ENCODE measurements at regions not wholly inside any gene's neighbourhood (a gene's known extent, or its start where the extent isn't known, plus 50 kb on each side); places are given as distances from the start of the nearest gene placed in this dataset.
A peak's percentile ranks its signal among the peaks of the same experiment; 100 is the strongest.

GRCh38 chr14:61120576-61120975 is 139.5 kb downstream of the SLC38A6 start:
- WGBS, 2 experiments (ENCODE audit: low coverage in 1 of 2, low lambda C conversion rate in 2 of 2, missing lambda C conversion rate in 2 of 2) = 78 to 82% methylated on average over 8 of the region's 8 CpGs
- Histone ChIP-seq H3K9me3 (ENCODE audit: low read depth) (no peaks in the 10 kb centered on the region), H2AFZ (no peak overlapping the region), H3K79me2 (ENCODE audit: insufficient read depth) (no peaks in the 10 kb centered on the region), H3K9me2 (ENCODE audit: insufficient read depth) (no peaks in the 10 kb centered on the region), H3K4me2 (ENCODE audit: unreplicated experiment) (no peak overlapping the region), H3K36me3 (ENCODE audit: low read depth) (no peaks in the 10 kb centered on the region), H3K27ac (no peak overlapping the region), H3K27me3 (replicated peaks; ENCODE audit: insufficient read depth) (no peaks in the 10 kb centered on the region), H3F3A (ENCODE audit: insufficient read depth) (no peaks in the 10 kb centered on the region), H3K4me1 (ENCODE audit: insufficient read depth) (no peaks in the 10 kb centered on the region), H3K9ac (no peak overlapping the region), H3K4me3 (no peak overlapping the region), H4K20me1 (ENCODE audit: insufficient read depth) (no peaks in the 10 kb centered on the region)
- in situ Hi-C loops (cut with MboI) = no loop called here
- TF ChIP-seq EZH2 (IDR thresholded peaks at IDR 0.05; ENCODE audit: insufficient read depth, poor library complexity, severe bottlenecking) (no peak), EZH2phosphoT487 (IDR thresholded peaks at IDR 0.05; ENCODE audit: insufficient read depth, low read depth) (no peak)
- DNase-seq = no peak

- no peak for DNase-seq
- no peaks in the 10 kb centered on the region for H3K36me3 ChIP-seq (ENCODE audit: low read depth)
- no peaks in the 10 kb centered on the region for H3K9me3 ChIP-seq (ENCODE audit: low read depth)
- in situ Hi-C loops (cut with MboI) = no loop called here
- no peak overlapping the region for H2AFZ ChIP-seq
- no peak overlapping the region for H3K4me2 ChIP-seq (ENCODE audit: unreplicated experiment)
- H3F3A ChIP-seq (ENCODE audit: insufficient read depth) = no peaks in the 10 kb centered on the region
- TF ChIP-seq EZH2 (IDR thresholded peaks at IDR 0.05; ENCODE audit: insufficient read depth, poor library complexity, severe bottlenecking) (no peak), EZH2phosphoT487 (IDR thresholded peaks at IDR 0.05; ENCODE audit: insufficient read depth, low read depth) (no peak)
- H3K4me3 ChIP-seq = no peak overlapping the region
- no peaks in the 10 kb centered on the region for H3K27me3 ChIP-seq (replicated peaks; ENCODE audit: insufficient read depth)
- no peaks in the 10 kb centered on the region for H3K4me1 ChIP-seq (ENCODE audit: insufficient read depth)
- 80 to 93% methylated on average over 1 of the region's 1 CpG for WGBS, 2 experiments (ENCODE audit: low coverage in 1 of 2, low lambda C conversion rate in 2 of 2, missing lambda C conversion rate in 2 of 2)
- H3K9me2 ChIP-seq (ENCODE audit: insufficient read depth) = no peaks in the 10 kb centered on the region
- H3K27ac ChIP-seq = no peak overlapping the region
- H3K9ac ChIP-seq = no peak overlapping the region
- no peaks in the 10 kb centered on the region for H3K79me2 ChIP-seq (ENCODE audit: insufficient read depth)
- H4K20me1 ChIP-seq (ENCODE audit: insufficient read depth) = no peaks in the 10 kb centered on the region
Measured at GRCh38 chr14:61119006-61119405, 138.0 kb downstream of the SLC38A6 start.

DNA sequence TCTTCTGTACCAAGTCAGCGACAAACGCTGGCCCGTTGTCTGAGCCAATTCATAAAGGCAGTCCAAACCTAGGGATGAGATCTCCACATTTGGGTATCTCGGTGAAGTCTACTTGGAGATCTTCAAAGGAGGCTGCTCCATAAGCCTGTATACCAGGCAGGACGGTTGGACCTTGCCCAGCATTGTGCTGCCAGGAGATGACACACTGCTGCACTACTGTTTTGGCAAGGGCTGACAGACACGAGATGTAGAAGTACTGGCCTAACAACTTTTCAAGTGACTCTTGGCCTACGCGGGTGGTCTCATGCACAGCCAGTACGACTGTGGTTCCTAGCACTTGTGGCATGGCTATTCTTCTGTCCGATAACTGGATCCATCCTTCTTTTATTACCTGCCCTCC is 135.3 kb downstream of the SLC38A6 start:
- in situ Hi-C loops (cut with MboI) = no loop called here
- Histone ChIP-seq H3K4me3 (no peak overlapping the region), H3K4me2 (ENCODE audit: unreplicated experiment) (no peak overlapping the region), H3K27ac (no peak overlapping the region), H3K79me2 (ENCODE audit: insufficient read depth) (no peaks in the 10 kb centered on the region), H3K36me3 (ENCODE audit: low read depth) (no peaks in the 10 kb centered on the region), H3K9ac (no peak overlapping the region), H3K9me2 (ENCODE audit: insufficient read depth) (no peaks in the 10 kb centered on the region), H4K20me1 (ENCODE audit: insufficient read depth) (no peaks in the 10 kb centered on the region), H3K9me3 (ENCODE audit: low read depth) (no peaks in the 10 kb centered on the region), H3K27me3 (replicated peaks; ENCODE audit: insufficient read depth) (no peaks in the 10 kb centered on the region), H3K4me1 (ENCODE audit: insufficient read depth) (no peaks in the 10 kb centered on the region), H2AFZ (no peak overlapping the region), H3F3A (ENCODE audit: insufficient read depth) (no peaks in the 10 kb centered on the region)
- peak; percentile 53 for DNase-seq
- no peak for TF ChIP-seq EZH2phosphoT487 (IDR thresholded peaks at IDR 0.05; ENCODE audit: insufficient read depth, low read depth)
- no peak for TF ChIP-seq EZH2 (IDR thresholded peaks at IDR 0.05; ENCODE audit: insufficient read depth, poor library complexity, severe bottlenecking)
- WGBS, 2 experiments (ENCODE audit: low coverage in 1 of 2, low lambda C conversion rate in 2 of 2, missing lambda C conversion rate in 2 of 2) = 55 to 57% methylated on average over 10 of the region's 10 CpGs

GRCh38 chr14:61113561-61114225 is 132.6 kb downstream of the SLC38A6 start:
- Histone ChIP-seq H3F3A (ENCODE audit: insufficient read depth) (no peaks in the 10 kb centered on the region), H3K79me2 (ENCODE audit: insufficient read depth) (no peaks in the 10 kb centered on the region), H3K27ac (no peak overlapping the region), H4K20me1 (ENCODE audit: insufficient read depth) (no peaks in the 10 kb centered on the region), H3K9me3 (ENCODE audit: low read depth) (no peaks in the 10 kb centered on the region), H3K4me3 (no peak overlapping the region), H2AFZ (no peak overlapping the region), H3K36me3 (ENCODE audit: low read depth) (no peaks in the 10 kb centered on the region), H3K9ac (no peak overlapping the region), H3K9me2 (ENCODE audit: insufficient read depth) (no peaks in the 10 kb centered on the region), H3K4me2 (ENCODE audit: unreplicated experiment) (no peak overlapping the region), H3K27me3 (replicated peaks; ENCODE audit: insufficient read depth) (no peaks in the 10 kb centered on the region), H3K4me1 (ENCODE audit: insufficient read depth) (peaks cover 14% of the 10 kb centered on the region)
- WGBS, 2 experiments (ENCODE audit: low coverage in 1 of 2, low lambda C conversion rate in 2 of 2, missing lambda C conversion rate in 2 of 2) = 68 to 72% methylated on average over 6 of the region's 6 CpGs
- in situ Hi-C loops (cut with MboI) = no loop called here
- no peak for DNase-seq
- TF ChIP-seq EZH2 (IDR thresholded peaks at IDR 0.05; ENCODE audit: insufficient read depth, poor library complexity, severe bottlenecking) = no peak
- no peak for TF ChIP-seq EZH2phosphoT487 (IDR thresholded peaks at IDR 0.05; ENCODE audit: insufficient read depth, low read depth)

Measured in GM23248 (cell line).